HepG2 (cell line): ENCODE measurements at regions not wholly inside any gene's neighbourhood (a gene's known extent, or its start where the extent isn't known, plus 50 kb on each side); places are given as distances from the start of the nearest gene placed in this dataset.

Source experiments
- ATAC-seq: fragments of 200-7000 bp; cut with Tn5 transposase; 3 replicates; pipeline ENCODE4 v1.9.1; 2020; ENCODE audit warnings: mild to moderate bottlenecking, moderate library complexity
- BruUV-seq: library from RNA; stranded (reverse); fragments of 400-500 nt; replicated peaks from 2 replicates; lab custom pipeline; 2021; lab: Mats Ljungman, UMichigan
- CTCF ChIA-PET: fragments of 300-600 bp; formaldehyde crosslinking; extraction: SDS; loops from one replicate; lab custom pipeline; 2021; ENCODE audit warnings: low total read pairs, inconsistent platforms, low intra/inter-chr PET ratio; lab: Yijun Ruan, JAX
- POLR2A ChIA-PET: fragments of 350-600 bp; sonication (Branson Sonifier 250); formaldehyde crosslinking; loops from one replicate; lab custom pipeline; 2020; ENCODE audit warnings: antibody characterized with exemption, inconsistent platforms; lab: Yijun Ruan, JAX
- DNase-seq: peaks from one replicate; pipeline ENCODE4 v3.0.0-alpha.2; 2015; ENCODE audit warnings: low spot score
- FAIRE-seq: peaks from 3 replicates; lab custom pipeline; 2011; peaks lifted over from hg19 to GRCh38; lab: Jason Lieb, UNC
- H2AFZ ChIP-seq: one replicate; pipeline ENCODE4 v1.6.1; 2011; ENCODE audit warnings: low read length, inconsistent platforms
- H3K27ac ChIP-seq: fragments of 300-600 bp; 3 replicates; pipeline ENCODE4 v1.8.0; 2011; ENCODE audit warnings: mixed run types, mild to moderate bottlenecking, mixed read lengths, low read length, inconsistent platforms; ENCODE audit not compliant: insufficient read depth; ENCODE audit errors: extremely low read length
- H3K27me3 ChIP-seq, 2 experiments: fragments of 200-600 bp in 1 of 2; 2 replicates in 1 of 2; 3 replicates in 1 of 2; pipeline versions ENCODE4 v1.6.0 to v1.8.0; 2011; ENCODE audit warnings: low read length in 2 of 2, mild to moderate bottlenecking in 2 of 2, moderate library complexity in 2 of 2, inconsistent platforms in 1 of 2; ENCODE audit not compliant: insufficient read depth in 2 of 2, control insufficient read depth in 1 of 2
- H3K36me3 ChIP-seq, 2 experiments: fragments of 200-600 bp in 1 of 2; replicated peaks in 1 of 2; 2 replicates in 1 of 2; 3 replicates in 1 of 2; pipeline versions ENCODE4 v1.5.1 to v1.8.0; 2011; ENCODE audit warnings: low read length in 2 of 2, inconsistent platforms in 1 of 2; ENCODE audit not compliant: insufficient read depth in 2 of 2, control insufficient read depth in 1 of 2
- H3K4me1 ChIP-seq: 2 replicates; pipeline ENCODE4 v1.5.1; 2012; ENCODE audit warnings: low read length, inconsistent platforms; ENCODE audit not compliant: insufficient read depth
- H3K4me2 ChIP-seq: 2 replicates; pipeline ENCODE4 v1.6.0; 2011; ENCODE audit warnings: low read depth, low read length, inconsistent platforms
- H3K4me3 ChIP-seq, 3 experiments: fragments of 200-600 bp in 1 of 3; sonication (generic), shearing (Covaris generic) in 1 of 3; replicated peaks in 1 of 3; 2 replicates each; pipeline ENCODE4 v1.5.1; 2011 to 2016; ENCODE audit warnings: low read length in 3 of 3, inconsistent platforms in 2 of 3, low read depth in 2 of 3, mild to moderate bottlenecking in 2 of 3, control low read depth in 1 of 3, mixed read lengths in 1 of 3; ENCODE audit not compliant: insufficient read depth in 1 of 3
- H3K79me2 ChIP-seq: one replicate; pipeline ENCODE4 v1.6.1; 2011; ENCODE audit warnings: low read length, inconsistent platforms; ENCODE audit not compliant: insufficient read depth
- H3K9ac ChIP-seq: 2 replicates; pipeline ENCODE4 v1.6.0; 2011; ENCODE audit warnings: mild to moderate bottlenecking, low read depth, low read length, inconsistent platforms; ENCODE audit not compliant: insufficient read depth
- H3K9me3 ChIP-seq: 2 replicates; pipeline ENCODE4 v1.5.1; 2012; ENCODE audit warnings: mild to moderate bottlenecking, low read length
- H4K20me1 ChIP-seq: 2 replicates; pipeline ENCODE4 v1.6.0; 2011; ENCODE audit warnings: inconsistent platforms, mild to moderate bottlenecking, low read length, moderate library complexity; ENCODE audit not compliant: insufficient read depth
- HNF4G ChIP-seq, 2 experiments: sonication (generic) in 1 of 2; formaldehyde crosslinking in 1 of 2; IDR thresholded peaks; 2 replicates each; pipeline versions ENCODE4 v1.4.0 to v1.6.1; 2011 to 2020; ENCODE audit warnings: borderline replicate concordance in 2 of 2, low read depth in 2 of 2, mild to moderate bottlenecking in 2 of 2, low read length in 1 of 2, missing genetic modification reagents in 1 of 2, moderate library complexity in 1 of 2
- KLF6 ChIP-seq: IDR thresholded peaks from 2 replicates; pipeline ENCODE4 v1.8.0; 2016; ENCODE audit warnings: missing biosample characterization, missing genetic modification reagents
- NR1H2 ChIP-seq: sonication (generic); formaldehyde crosslinking; IDR thresholded peaks from 2 replicates; pipeline ENCODE4 v1.8.1; 2022; ENCODE audit warnings: low read depth, missing genetic modification reagents, borderline replicate concordance
- ZMYM4 ChIP-seq: sonication (generic); formaldehyde crosslinking; IDR thresholded peaks from 2 replicates; pipeline ENCODE4 v1.8.1; 2023; ENCODE audit warnings: mild to moderate bottlenecking, missing genetic modification reagents
- ZNF20 ChIP-seq: sonication (generic); formaldehyde crosslinking; IDR thresholded peaks from 2 replicates; pipeline ENCODE4 v1.4.0; 2020; ENCODE audit warnings: mild to moderate bottlenecking, moderate library complexity, missing genetic modification reagents
- ZNF577 ChIP-seq: sonication (generic); formaldehyde crosslinking; IDR thresholded peaks from 2 replicates; pipeline ENCODE4 v1.4.0; 2020; ENCODE audit warnings: mild to moderate bottlenecking, low read depth, missing genetic modification reagents, borderline replicate concordance
- ZNF652 ChIP-seq: IDR thresholded peaks from 2 replicates; pipeline ENCODE4 v1.6.1; 2016; ENCODE audit warnings: low read depth, borderline replicate concordance
- in situ Hi-C: cut with HindIII; loops from 2 replicates; pipeline ENCODE4 v1.10.0; 2017; ENCODE audit warnings: low pct_unique_long_range_greater_than_20kb; ENCODE audit not compliant: extremely low pct_ligation_motif_present
- intact Hi-C: fragments of 100-400 bp; cut with micrococcal nuclease; formaldehyde crosslinking; loops from one replicate; pipeline ENCODE4 v1.10.0; 2022; ENCODE audit not compliant: unreplicated experiment
- TF ChIP-seq, protein P1 (sequence below): sonication (generic); formaldehyde crosslinking; IDR thresholded peaks from 2 replicates; pipeline ENCODE4 v1.5.0; 2020; ENCODE audit warnings: mild to moderate bottlenecking, missing genetic modification reagents
- TF ChIP-seq, protein P2 (sequence below), 2 experiments: fragments of 450-650 bp in 1 of 2; sonication (generic) in 1 of 2; formaldehyde crosslinking in 1 of 2; IDR thresholded peaks; 2 replicates each; pipeline versions ENCODE4 v1.6.1 to v1.8.0; 2016 to 2022; ENCODE audit warnings: antibody characterized with exemption in 1 of 2, mild to moderate bottlenecking in 1 of 2, missing genetic modification reagents in 1 of 2
- TF ChIP-seq, protein P3 (sequence below): IDR thresholded peaks from 2 replicates; pipeline ENCODE4 v1.6.1; 2016

DNA sequence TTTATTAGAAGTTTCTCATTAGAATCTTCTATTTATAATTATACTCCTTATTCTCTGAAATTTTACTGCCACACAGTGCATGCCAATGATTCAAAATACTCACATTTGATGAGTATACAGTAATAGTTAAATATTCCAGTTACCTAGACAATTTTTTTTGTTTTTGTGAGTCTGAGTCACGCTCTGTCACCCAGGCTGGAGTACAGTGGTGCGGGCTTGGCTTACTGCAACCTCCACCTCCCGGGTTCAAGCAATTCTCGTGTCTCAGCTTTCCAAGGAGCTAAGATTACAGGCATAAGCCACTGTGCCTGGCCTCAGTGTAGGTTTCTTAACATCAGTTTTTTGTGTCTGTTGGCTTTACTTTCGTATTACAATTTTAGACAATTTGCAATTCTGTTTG lies 87.1 kb downstream of the ZNF486 start (continued):
- TF ChIP-seq NR1H2 (CRISPR knock-in tag): no peak
- no peak for TF ChIP-seq ZNF20
- TF ChIP-seq, protein P1, sequence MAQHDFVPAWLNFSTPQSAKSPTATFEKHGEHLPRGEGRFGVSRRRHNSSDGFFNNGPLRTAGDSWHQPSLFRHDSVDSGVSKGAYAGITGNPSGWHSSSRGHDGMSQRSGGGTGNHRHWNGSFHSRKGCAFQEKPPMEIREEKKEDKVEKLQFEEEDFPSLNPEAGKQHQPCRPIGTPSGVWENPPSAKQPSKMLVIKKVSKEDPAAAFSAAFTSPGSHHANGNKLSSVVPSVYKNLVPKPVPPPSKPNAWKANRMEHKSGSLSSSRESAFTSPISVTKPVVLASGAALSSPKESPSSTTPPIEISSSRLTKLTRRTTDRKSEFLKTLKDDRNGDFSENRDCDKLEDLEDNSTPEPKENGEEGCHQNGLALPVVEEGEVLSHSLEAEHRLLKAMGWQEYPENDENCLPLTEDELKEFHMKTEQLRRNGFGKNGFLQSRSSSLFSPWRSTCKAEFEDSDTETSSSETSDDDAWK: no peak

DNA sequence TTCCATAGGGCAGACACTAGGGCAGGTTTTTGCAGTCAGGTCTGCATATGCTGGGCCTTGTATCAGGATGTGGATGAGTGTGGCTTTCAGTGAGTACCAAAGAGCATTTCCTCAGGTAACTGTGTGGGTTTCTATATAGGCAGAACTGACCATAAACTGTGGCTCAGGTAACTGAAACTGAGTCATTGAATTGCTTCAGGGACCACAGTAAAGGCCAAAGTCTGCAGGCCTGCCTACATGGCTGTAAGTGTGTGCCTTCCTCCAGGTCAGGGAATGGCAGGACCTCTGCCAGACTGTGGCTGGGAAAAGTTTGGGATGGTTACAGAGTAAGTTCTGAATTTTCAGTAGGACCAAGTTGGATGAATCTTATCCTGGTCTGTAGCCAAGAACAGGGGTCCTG lies 85.6 kb downstream of the ZNF486 start:
- no TSS peak for BruUV-seq
- Histone ChIP-seq H3K27me3 (no peaks in the 10 kb centered on the region), H3K27ac (no peak overlapping the region), H4K20me1 (no peaks in the 10 kb centered on the region), H3K79me2 (no peaks in the 10 kb centered on the region), H3K4me3 (no peak overlapping the region), H3K9me3 (peaks cover 52% of the 10 kb centered on the region), H3K4me2 (no peak overlapping the region), H3K4me1 (no peaks in the 10 kb centered on the region), H3K9ac (no peak overlapping the region), H2AFZ (no peak overlapping the region), H3K36me3 (no peaks in the 10 kb centered on the region)
- ChIA-PET CTCF (no interaction called here), POLR2A (no interaction called here)
- FAIRE-seq (no peak), DNase-seq (no peak), ATAC-seq (no peak)
- in situ Hi-C loops (no loop called here), intact Hi-C loops (no loop called here)
- TF ChIP-seq ZNF652 (CRISPR knock-in tag): no peak
- TF ChIP-seq, protein P2, sequence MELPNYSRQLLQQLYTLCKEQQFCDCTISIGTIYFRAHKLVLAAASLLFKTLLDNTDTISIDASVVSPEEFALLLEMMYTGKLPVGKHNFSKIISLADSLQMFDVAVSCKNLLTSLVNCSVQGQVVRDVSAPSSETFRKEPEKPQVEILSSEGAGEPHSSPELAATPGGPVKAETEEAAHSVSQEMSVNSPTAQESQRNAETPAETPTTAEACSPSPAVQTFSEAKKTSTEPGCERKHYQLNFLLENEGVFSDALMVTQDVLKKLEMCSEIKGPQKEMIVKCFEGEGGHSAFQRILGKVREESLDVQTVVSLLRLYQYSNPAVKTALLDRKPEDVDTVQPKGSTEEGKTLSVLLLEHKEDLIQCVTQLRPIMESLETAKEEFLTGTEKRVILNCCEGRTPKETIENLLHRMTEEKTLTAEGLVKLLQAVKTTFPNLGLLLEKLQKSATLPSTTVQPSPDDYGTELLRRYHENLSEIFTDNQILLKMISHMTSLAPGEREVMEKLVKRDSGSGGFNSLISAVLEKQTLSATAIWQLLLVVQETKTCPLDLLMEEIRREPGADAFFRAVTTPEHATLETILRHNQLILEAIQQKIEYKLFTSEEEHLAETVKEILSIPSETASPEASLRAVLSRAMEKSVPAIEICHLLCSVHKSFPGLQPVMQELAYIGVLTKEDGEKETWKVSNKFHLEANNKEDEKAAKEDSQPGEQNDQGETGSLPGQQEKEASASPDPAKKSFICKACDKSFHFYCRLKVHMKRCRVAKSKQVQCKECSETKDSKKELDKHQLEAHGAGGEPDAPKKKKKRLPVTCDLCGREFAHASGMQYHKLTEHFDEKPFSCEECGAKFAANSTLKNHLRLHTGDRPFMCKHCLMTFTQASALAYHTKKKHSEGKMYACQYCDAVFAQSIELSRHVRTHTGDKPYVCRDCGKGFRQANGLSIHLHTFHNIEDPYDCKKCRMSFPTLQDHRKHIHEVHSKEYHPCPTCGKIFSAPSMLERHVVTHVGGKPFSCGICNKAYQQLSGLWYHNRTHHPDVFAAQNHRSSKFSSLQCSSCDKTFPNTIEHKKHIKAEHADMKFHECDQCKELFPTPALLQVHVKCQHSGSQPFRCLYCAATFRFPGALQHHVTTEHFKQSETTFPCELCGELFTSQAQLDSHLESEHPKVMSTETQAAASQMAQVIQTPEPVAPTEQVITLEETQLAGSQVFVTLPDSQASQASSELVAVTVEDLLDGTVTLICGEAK (IDR thresholded peaks at IDR 0.05): no peak
- TF ChIP-seq, protein P2 (CRISPR knock-in tag; IDR thresholded peaks at IDR 0.05): no peak
- TF ChIP-seq, protein P3, sequence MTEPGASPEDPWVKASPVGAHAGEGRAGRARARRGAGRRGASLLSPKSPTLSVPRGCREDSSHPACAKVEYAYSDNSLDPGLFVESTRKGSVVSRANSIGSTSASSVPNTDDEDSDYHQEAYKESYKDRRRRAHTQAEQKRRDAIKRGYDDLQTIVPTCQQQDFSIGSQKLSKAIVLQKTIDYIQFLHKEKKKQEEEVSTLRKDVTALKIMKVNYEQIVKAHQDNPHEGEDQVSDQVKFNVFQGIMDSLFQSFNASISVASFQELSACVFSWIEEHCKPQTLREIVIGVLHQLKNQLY (CRISPR knock-in tag): no peak
- TF ChIP-seq ZNF577: no peak
- no peak for TF ChIP-seq HNF4G (IDR thresholded peaks at IDR 0.05; ENCODE audit: borderline replicate concordance, low read depth, low read length)
- TF ChIP-seq HNF4G (CRISPR knock-in tag; IDR thresholded peaks at IDR 0.05; ENCODE audit: borderline replicate concordance, low read depth): no peak
- no peak for TF ChIP-seq KLF6 (CRISPR knock-in tag)
- no peak for TF ChIP-seq ZMYM4 (CRISPR knock-in tag)
